ENCODE measurements at regions not wholly inside any gene's neighbourhood (a gene's known extent, or its start where the extent isn't known, plus 50 kb on each side); places are given as distances from the start of the nearest gene placed in this dataset.

GRCh38 chr11:103737747-103738146, 298.7 kb upstream of the DDI1 start:
- TF ChIP-seq GATA2 (IDR thresholded peaks at IDR 0.05; ENCODE audit: low read depth, low read length) (no peak), GATA3 (IDR thresholded peaks at IDR 0.05; ENCODE audit: low read depth, low read length) (no peak)
